HG02973 (cell line): ENCODE measurements at regions not wholly inside any gene's neighbourhood (a gene's known extent, or its start where the extent isn't known, plus 50 kb on each side); places are given as distances from the start of the nearest gene placed in this dataset.
A peak's percentile ranks its signal among the peaks of the same experiment; 100 is the strongest.
"Not testable (repeated sequence)": the region's sequence is repeated elsewhere in the genome, so short reads cannot be mapped to it uniquely, and the experiment has no call there.

ENCODE experiments used
- ATAC-seq: cut with Tn5 transposase; IDR thresholded peaks from one replicate; pipeline ENCODE4 v1.9.1; 2021; ENCODE audit warnings: moderate library complexity; ENCODE audit not compliant: unreplicated experiment

GRCh38 chr12:23350808-23351207 is 598.7 kb downstream of the SOX5 start:
- ATAC-seq = peak; percentile 97

- no peak for ATAC-seq
Observed at GRCh38 chr12:23352670-23353069, 596.8 kb downstream of the SOX5 start.

GRCh38 chr12:23354800-23355199 is 594.7 kb downstream of the SOX5 start:
- ATAC-seq = no peak

- ATAC-seq = no peak
Observed at GRCh38 chr12:23356440-23356839, 593.0 kb downstream of the SOX5 start.

GRCh38 chr12:23356927-23357708 is 592.4 kb downstream of the SOX5 start:
- ATAC-seq = no peak

- no peak for ATAC-seq
Observed at GRCh38 chr12:23359975-23360701, 589.3 kb downstream of the SOX5 start.

- no peak for ATAC-seq
Observed at GRCh38 chr12:23361971-23362370, 587.5 kb downstream of the SOX5 start.

GRCh38 chr12:23368590-23368989 is 580.9 kb downstream of the SOX5 start:
- ATAC-seq = no peak

GRCh38 chr12:23375621-23376020 is 573.8 kb downstream of the SOX5 start:
- ATAC-seq = no peak

GRCh38 chr12:23376238-23376637 is 573.2 kb downstream of the SOX5 start:
- ATAC-seq = no peak

GRCh38 chr12:23380419-23381100 is 568.9 kb downstream of the SOX5 start:
- ATAC-seq = no peak

GRCh38 chr12:23388898-23389297 is 560.6 kb downstream of the SOX5 start:
- ATAC-seq = not testable (repeated sequence)

GRCh38 chr12:23389315-23389714 is 560.2 kb downstream of the SOX5 start:
- ATAC-seq = not testable (repeated sequence)

GRCh38 chr12:23399402-23399933 is 550.0 kb downstream of the SOX5 start:
- no peak for ATAC-seq

GRCh38 chr12:23415180-23415579 is 534.3 kb downstream of the SOX5 start:
- no peak for ATAC-seq

GRCh38 chr12:23421556-23421955 is 527.9 kb downstream of the SOX5 start:
- no peak for ATAC-seq

GRCh38 chr12:23423097-23423687 is 526.3 kb downstream of the SOX5 start:
- ATAC-seq = no peak

GRCh38 chr12:23423796-23424195 is 525.7 kb downstream of the SOX5 start:
- ATAC-seq = no peak

- ATAC-seq = no peak
Observed at GRCh38 chr12:23424685-23425084, 524.8 kb downstream of the SOX5 start.

- no peak for ATAC-seq
Observed at GRCh38 chr12:23426328-23426727, 523.1 kb downstream of the SOX5 start.

- ATAC-seq = no peak
Observed at GRCh38 chr12:23428758-23429157, 520.7 kb downstream of the SOX5 start.
